ENCODE measurements at regions not wholly inside any gene's neighbourhood (a gene's known extent, or its start where the extent isn't known, plus 50 kb on each side); places are given as distances from the start of the nearest gene placed in this dataset.

DNA sequence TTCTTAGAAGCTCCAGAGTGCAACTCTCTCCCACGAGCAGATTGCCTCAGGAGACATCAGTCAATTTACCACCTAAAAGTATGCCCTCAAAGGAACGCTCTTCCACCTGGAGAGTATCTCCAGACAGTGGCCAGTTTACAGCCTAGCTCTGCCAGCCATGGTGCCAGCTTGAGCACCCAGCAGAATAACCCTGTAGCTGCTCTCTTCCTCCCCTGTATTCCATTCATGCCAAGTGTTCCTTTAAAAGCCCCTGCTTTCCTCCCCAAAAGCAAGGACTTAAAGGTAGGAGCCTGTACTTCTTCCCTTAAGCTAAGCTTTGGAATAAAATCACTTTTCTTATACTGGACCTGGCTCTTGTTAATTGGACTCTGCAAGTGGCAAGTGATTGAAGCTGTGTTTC lies 245.4 kb upstream of the TMEM132C start:
- no peak overlapping the region for H4K8ac ChIP-seq (replicated peaks; ENCODE audit: insufficient read length, low read depth, low read length)
- no peak overlapping the region for H2BK5ac ChIP-seq (ENCODE audit: insufficient read length, low read length)
- TF ChIP-seq, protein P1, sequence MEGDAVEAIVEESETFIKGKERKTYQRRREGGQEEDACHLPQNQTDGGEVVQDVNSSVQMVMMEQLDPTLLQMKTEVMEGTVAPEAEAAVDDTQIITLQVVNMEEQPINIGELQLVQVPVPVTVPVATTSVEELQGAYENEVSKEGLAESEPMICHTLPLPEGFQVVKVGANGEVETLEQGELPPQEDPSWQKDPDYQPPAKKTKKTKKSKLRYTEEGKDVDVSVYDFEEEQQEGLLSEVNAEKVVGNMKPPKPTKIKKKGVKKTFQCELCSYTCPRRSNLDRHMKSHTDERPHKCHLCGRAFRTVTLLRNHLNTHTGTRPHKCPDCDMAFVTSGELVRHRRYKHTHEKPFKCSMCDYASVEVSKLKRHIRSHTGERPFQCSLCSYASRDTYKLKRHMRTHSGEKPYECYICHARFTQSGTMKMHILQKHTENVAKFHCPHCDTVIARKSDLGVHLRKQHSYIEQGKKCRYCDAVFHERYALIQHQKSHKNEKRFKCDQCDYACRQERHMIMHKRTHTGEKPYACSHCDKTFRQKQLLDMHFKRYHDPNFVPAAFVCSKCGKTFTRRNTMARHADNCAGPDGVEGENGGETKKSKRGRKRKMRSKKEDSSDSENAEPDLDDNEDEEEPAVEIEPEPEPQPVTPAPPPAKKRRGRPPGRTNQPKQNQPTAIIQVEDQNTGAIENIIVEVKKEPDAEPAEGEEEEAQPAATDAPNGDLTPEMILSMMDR (conservative IDR thresholded peaks at IDR 0.05), result no peak
- H3K4ac ChIP-seq (ENCODE audit: low read depth, low read length), result no peak overlapping the region
- H3K4me1 Mint-ChIP-seq, result peaks cover 9 to 15% of the 10 kb centered on the region in 2 experiments
- no peak overlapping the region for H2BK20ac ChIP-seq (ENCODE audit: low read depth, low read length, poor library complexity, severe bottlenecking)
- DNase-seq, result no peak
- H3K27me3 Mint-ChIP-seq (ENCODE audit: low read depth), result no peaks in the 10 kb centered on the region; the same call in 1 of the 2 replicates
- H2BK15ac ChIP-seq (ENCODE audit: low read depth, low read length), result no peak overlapping the region
- H3K36me3 Mint-ChIP-seq (ENCODE audit: insufficient read depth in 1 of 3, low read depth in 3 of 3), result no peaks in the 10 kb centered on the region
- H2BK12ac ChIP-seq (ENCODE audit: insufficient read length, low read depth, low read length), result no peak overlapping the region
- no CpG with 5 or more reads among the region's 2 CpGs for WGBS (ENCODE audit: extremely low coverage, insufficient read length, low lambda C conversion rate)
- H2AK5ac ChIP-seq (ENCODE audit: insufficient read length, low read length), result no peak overlapping the region
- H4K20me1 ChIP-seq (ENCODE audit: control insufficient read depth, insufficient read depth, insufficient read length), result no peaks in the 10 kb centered on the region
- H3K18ac ChIP-seq (ENCODE audit: insufficient read length, low read depth, low read length), result no peak overlapping the region
- no peak overlapping the region for H2AFZ ChIP-seq (ENCODE audit: low read length)
- no peaks in the 10 kb centered on the region for H3K27me3 ChIP-seq (ENCODE audit: insufficient read depth, low read length)
- H3K23ac ChIP-seq (ENCODE audit: insufficient read length, low read depth, low read length), result no peak overlapping the region
- H3K9me3 Mint-ChIP-seq, result no peaks in the 10 kb centered on the region; a peak in 1 of 5 replicates
- H4K5ac ChIP-seq (ENCODE audit: insufficient read length, low read depth, low read length), result no peak overlapping the region
- no peaks in the 10 kb centered on the region for H3K23me2 ChIP-seq (ENCODE audit: insufficient read length, low read depth, low read length, poor library complexity, severe bottlenecking)
- H3K79me1 ChIP-seq (ENCODE audit: insufficient read depth, low read depth, low read length, poor library complexity, severe bottlenecking), result no peaks in the 10 kb centered on the region
- H4K91ac ChIP-seq (ENCODE audit: insufficient read length, low read depth, low read length), result no peak overlapping the region
- H3K9ac ChIP-seq (ENCODE audit: extremely low read depth, insufficient read length, low read length), result no peak overlapping the region
- no peaks in the 10 kb centered on the region for H3K79me2 ChIP-seq (ENCODE audit: insufficient read depth, low read length)
- no peak overlapping the region for H3K4me2 ChIP-seq (ENCODE audit: insufficient read depth, insufficient read length, low read length)
- H3K27ac ChIP-seq (ENCODE audit: insufficient read length, low read depth, low read length), result no peak overlapping the region
- H3K9me3 ChIP-seq (ENCODE audit: control insufficient read depth, low read depth, low read length), result no peaks in the 10 kb centered on the region
- no peak overlapping the region for H3T11ph ChIP-seq (ENCODE audit: low read length)
- H3K4me3 Mint-ChIP-seq, result no peak overlapping the region
- peaks cover 3% of the 10 kb centered on the region; the same call in 1 of the 2 replicates for H3K4me1 ChIP-seq (ENCODE audit: insufficient read depth, low read length)
- H3K27ac Mint-ChIP-seq, result no peak overlapping the region
- no peak overlapping the region for H3K56ac ChIP-seq (ENCODE audit: insufficient read length, low read depth, low read length)
- H2BK120ac ChIP-seq (ENCODE audit: low read depth, low read length, poor library complexity, severe bottlenecking), result no peak overlapping the region
- H3K14ac ChIP-seq (ENCODE audit: insufficient read depth, low read length), result no peak overlapping the region

Data from H9 (cell line).